Ovary (tissue), 7 donors: ENCODE measurements at regions not wholly inside any gene's neighbourhood (a gene's known extent, or its start where the extent isn't known, plus 50 kb on each side); places are given as distances from the start of the nearest gene placed in this dataset.

Experiments
- DNase-seq, 5 donors: peaks; one replicate each; pipeline ENCODE4 v3.0.0-alpha.2; 2019 to 2020
- H3K27ac ChIP-seq, 2 donors: fragments of 200-600 bp; one replicate each; pipeline versions ENCODE4 v1.5.1 to v1.8.0; 2019 to 2022
- H3K27me3 ChIP-seq: fragments of 200-600 bp; one replicate; pipeline ENCODE4 v1.8.0; 2022
- H3K36me3 ChIP-seq: fragments of 200-600 bp; sonication (generic); one replicate; pipeline ENCODE4 v1.5.1; 2019
- H3K4me1 ChIP-seq: one replicate; pipeline ENCODE4 v1.8.1; 2013; ENCODE audit warnings: mild to moderate bottlenecking, moderate library complexity; ENCODE audit not compliant: insufficient read depth
- H3K4me3 ChIP-seq: fragments of 200-600 bp; sonication (generic); one replicate; pipeline ENCODE4 v1.5.1; 2017
- H3K9me3 ChIP-seq, 2 donors: fragments of 200-600 bp in 1 of 2; sonication (generic) in 1 of 2; one replicate each; pipeline versions ENCODE4 v1.5.1 to v1.8.1; 2013 to 2019; ENCODE audit warnings: mild to moderate bottlenecking in 1 of 2, moderate library complexity in 1 of 2
- EP300 ChIP-seq: sonication (generic); formaldehyde crosslinking; IDR thresholded peaks from one replicate; pipeline ENCODE4 v1.6.1; 2017; ENCODE audit warnings: antibody characterized with exemption
- POLR2A ChIP-seq: fragments of 450-650 bp; IDR thresholded peaks from one replicate; pipeline ENCODE4 v1.6.1; 2017; ENCODE audit warnings: antibody characterized with exemption, mild to moderate bottlenecking, moderate library complexity
- WGBS, 3 donors: extraction: QIAGEN DNeasy Blood & Tissue Kit in 1 of 3; methylation state at CpG; one replicate each; pipeline versions ENCODE4 v1.1.5 to v1.1.7; 2013 to 2017; 5-methylcytosine and 5-hydroxymethylcytosine counted together
- intact Hi-C, 4 donors: fragments of 100-400 bp; cut with DNase I; formaldehyde crosslinking; loops; one replicate each; pipeline versions ENCODE4 v1.11.0 to v1.15.1; 2022 to 2023
- TF ChIP-seq, protein P1 (sequence below), 3 donors: fragments of 450-650 bp in 2 of 3; fragments of 200-600 bp in 1 of 3; IDR thresholded peaks; one replicate each; pipeline versions ENCODE4 v1.5.1 to v1.8.0; 2016 to 2022; ENCODE audit warnings: antibody characterized with exemption in 3 of 3, mild to moderate bottlenecking in 1 of 3
- donor health status: DM: no; HTN: no; CAD: no; lungs with moderate emphysema.
- donor health status: DM: no; HTN: no; CAD: no.
- donor health status: Bipolar disorder and iron deficiency.
- donor health status: DM: no; HTN: no; CAD: no.
- donor health status: DM: yes; HTN: yes; CAD: no.

DNA sequence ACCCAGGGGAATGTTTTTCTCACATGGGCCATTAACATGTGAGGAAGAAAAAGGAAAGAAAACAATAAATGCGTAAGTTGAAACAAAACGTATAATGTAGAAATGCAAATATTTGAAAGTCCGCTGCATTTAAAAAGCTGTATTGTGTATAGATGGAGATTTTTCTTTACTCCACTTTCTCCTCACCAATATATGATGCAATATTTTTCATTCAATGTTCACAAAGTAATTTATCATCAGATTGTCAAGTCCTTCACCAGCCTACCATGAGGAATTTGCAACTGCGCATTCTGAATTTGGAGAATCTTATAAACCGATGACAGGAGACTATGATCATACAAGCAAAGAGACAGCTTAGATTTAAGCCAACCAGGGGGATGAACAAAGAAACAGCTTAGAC is 69.9 kb downstream of the SOD2 start:
- DNase-seq: no peak
- Histone ChIP-seq H3K4me1 (no peaks in the 10 kb centered on the region), H3K9me3 (no peaks in the 10 kb centered on the region), H3K36me3 (no peaks in the 10 kb centered on the region), H3K27me3 (no peaks in the 10 kb centered on the region), H3K27ac (no peak overlapping the region), H3K4me3 (no peak overlapping the region)
- TF ChIP-seq EP300: no peak
- TF ChIP-seq, protein P1, sequence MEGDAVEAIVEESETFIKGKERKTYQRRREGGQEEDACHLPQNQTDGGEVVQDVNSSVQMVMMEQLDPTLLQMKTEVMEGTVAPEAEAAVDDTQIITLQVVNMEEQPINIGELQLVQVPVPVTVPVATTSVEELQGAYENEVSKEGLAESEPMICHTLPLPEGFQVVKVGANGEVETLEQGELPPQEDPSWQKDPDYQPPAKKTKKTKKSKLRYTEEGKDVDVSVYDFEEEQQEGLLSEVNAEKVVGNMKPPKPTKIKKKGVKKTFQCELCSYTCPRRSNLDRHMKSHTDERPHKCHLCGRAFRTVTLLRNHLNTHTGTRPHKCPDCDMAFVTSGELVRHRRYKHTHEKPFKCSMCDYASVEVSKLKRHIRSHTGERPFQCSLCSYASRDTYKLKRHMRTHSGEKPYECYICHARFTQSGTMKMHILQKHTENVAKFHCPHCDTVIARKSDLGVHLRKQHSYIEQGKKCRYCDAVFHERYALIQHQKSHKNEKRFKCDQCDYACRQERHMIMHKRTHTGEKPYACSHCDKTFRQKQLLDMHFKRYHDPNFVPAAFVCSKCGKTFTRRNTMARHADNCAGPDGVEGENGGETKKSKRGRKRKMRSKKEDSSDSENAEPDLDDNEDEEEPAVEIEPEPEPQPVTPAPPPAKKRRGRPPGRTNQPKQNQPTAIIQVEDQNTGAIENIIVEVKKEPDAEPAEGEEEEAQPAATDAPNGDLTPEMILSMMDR (IDR thresholded peaks at IDR 0.05): no peak
- no peak for TF ChIP-seq POLR2A
- intact Hi-C loops: no loop called here
- WGBS, 3 donors: 96 to 98% (median 97%) methylated on average over 5 of the region's 5 CpGs

DNA sequence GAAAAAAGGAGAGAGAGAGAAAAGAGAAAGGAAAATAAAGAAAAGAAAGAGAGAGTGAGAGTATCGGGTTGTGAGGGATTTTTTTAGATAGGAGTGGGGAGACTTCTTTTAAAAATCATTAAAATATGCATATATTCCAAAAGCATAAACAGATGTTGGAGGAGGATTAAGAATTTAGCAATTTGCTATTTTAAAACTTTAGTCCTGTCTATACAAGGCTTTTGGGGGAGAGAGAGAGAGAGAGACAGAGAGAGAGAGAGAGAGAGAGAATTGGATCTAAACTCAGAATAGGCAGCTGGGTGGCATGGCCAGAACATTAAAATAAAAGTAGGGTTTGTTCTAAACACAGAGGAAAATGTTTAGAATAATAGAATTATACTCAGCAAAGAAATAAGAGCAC is 72.1 kb downstream of the SOD2 start:
- H3K4me3 ChIP-seq: no peak overlapping the region
- no peaks in the 10 kb centered on the region for H3K27me3 ChIP-seq
- no peaks in the 10 kb centered on the region for H3K4me1 ChIP-seq
- no peak overlapping the region for H3K27ac ChIP-seq
- WGBS, 3 donors: 20 to 55% (median 28%) methylated on average over 1 of the region's 1 CpG
- H3K9me3 ChIP-seq: peaks cover 0 to 5% of the 10 kb centered on the region in 2 donors
- H3K36me3 ChIP-seq: no peaks in the 10 kb centered on the region
- no peak for DNase-seq
- TF ChIP-seq, protein P1 (IDR thresholded peaks at IDR 0.05): no peak
- TF ChIP-seq EP300 (no peak), POLR2A (no peak)
- intact Hi-C loops: no loop called here

DNA sequence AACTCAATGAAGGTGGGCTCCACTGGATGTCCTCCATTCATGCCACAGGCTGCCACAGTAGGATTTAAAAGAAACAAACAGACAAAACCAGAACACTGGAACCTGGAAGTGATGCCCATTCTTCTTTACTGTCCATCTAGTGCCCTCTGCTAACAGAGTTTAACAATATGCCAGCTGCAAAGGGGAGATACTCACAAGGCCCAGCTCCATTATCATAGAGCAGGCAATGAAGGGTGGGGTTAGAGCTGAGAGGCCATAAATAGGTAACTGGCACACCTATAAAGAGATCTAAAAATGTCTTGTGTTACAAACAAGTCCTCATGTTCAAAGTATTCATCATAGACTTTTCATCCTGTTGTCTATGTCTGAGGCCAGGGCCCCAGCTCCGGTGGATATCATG is 75.6 kb downstream of the SOD2 start:
- H3K36me3 ChIP-seq: no peaks in the 10 kb centered on the region
- 91 to 100% (median 96%) methylated on average over 1 of the region's 1 CpG for WGBS, 3 donors
- H3K4me3 ChIP-seq: no peak overlapping the region
- TF ChIP-seq, protein P1 (IDR thresholded peaks at IDR 0.05): no peak
- TF ChIP-seq EP300 (no peak), POLR2A (no peak)
- peaks cover 0 to 5% of the 10 kb centered on the region in 2 donors for H3K9me3 ChIP-seq
- no peak for DNase-seq
- intact Hi-C loops: no loop called here
- no peak overlapping the region for H3K27ac ChIP-seq
- H3K27me3 ChIP-seq: no peaks in the 10 kb centered on the region
- H3K4me1 ChIP-seq: no peaks in the 10 kb centered on the region

DNA sequence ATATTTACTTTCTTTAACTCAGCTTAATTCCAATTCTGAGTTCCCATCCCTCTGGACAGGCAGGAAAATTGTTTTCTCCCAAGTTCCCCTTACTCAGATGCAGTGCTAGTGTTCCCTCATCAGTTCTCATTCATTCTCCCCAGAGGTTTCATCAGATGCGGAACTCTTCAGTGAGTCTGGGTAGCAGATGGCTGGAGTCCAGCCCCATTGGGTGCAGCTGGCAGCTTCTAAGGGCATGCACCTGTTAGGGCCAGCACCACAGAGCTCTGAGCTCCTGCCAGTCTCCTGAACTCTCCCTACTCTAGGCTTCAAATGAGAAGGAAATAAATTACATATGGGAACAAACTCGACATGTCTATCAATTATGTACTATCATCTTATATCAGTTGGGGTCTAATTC is 76.6 kb downstream of the SOD2 start:
- TF ChIP-seq, protein P1 (IDR thresholded peaks at IDR 0.05): no peak
- TF ChIP-seq POLR2A (no peak), EP300 (no peak)
- Histone ChIP-seq H3K36me3 (no peaks in the 10 kb centered on the region), H3K27me3 (no peaks in the 10 kb centered on the region), H3K4me3 (no peak overlapping the region), H3K27ac (no peak overlapping the region), H3K9me3 (peaks cover 0 to 5% of the 10 kb centered on the region in 2 donors), H3K4me1 (no peaks in the 10 kb centered on the region)
- 90 to 94% (median 93%) methylated on average over 2 of the region's 2 CpGs for WGBS, 3 donors
- no peak for DNase-seq
- intact Hi-C loops: no loop called here

DNA sequence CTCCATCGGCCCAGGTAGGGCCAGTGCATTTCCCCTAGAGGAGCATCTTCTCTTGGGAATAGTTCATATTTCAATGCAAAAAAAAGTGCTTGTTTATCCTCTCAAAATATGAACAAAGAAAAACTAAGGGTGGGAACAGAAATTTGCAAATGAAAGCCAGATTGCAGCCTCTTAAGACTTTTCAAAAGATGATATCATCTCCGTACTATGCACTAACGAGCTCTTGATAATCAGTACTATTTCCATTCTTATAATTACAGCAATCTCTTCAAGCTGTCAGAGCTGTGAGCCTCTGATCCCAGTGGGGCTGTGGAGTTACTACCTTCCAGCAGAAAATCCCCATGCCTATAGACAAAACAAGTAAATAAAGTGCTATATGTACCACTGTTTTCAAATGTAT is 77.1 kb downstream of the SOD2 start:
- WGBS, 3 donors: 34 to 40% (median 37%) methylated on average over 3 of the region's 3 CpGs
- Histone ChIP-seq H3K9me3 (peaks cover 0 to 5% of the 10 kb centered on the region in 2 donors), H3K27me3 (no peaks in the 10 kb centered on the region), H3K4me1 (no peaks in the 10 kb centered on the region), H3K27ac (no peak overlapping the region), H3K4me3 (no peak overlapping the region), H3K36me3 (no peaks in the 10 kb centered on the region)
- TF ChIP-seq POLR2A (no peak), EP300 (no peak)
- TF ChIP-seq, protein P1 (IDR thresholded peaks at IDR 0.05): no peak
- intact Hi-C loops: no loop called here
- no peak for DNase-seq
